Ishikawa (cell line): ENCODE measurements at regions not wholly inside any gene's neighbourhood (a gene's known extent, or its start where the extent isn't known, plus 50 kb on each side); places are given as distances from the start of the nearest gene placed in this dataset.
"Not testable (repeated sequence)": the region's sequence is repeated elsewhere in the genome, so short reads cannot be mapped to it uniquely, and the experiment has no call there.

ENCODE experiments used
- CREB1 ChIP-seq: IDR thresholded peaks from 2 replicates; pipeline ENCODE4 v1.6.1; 2012; ENCODE audit warnings: low read depth
- EP300 ChIP-seq: IDR thresholded peaks from 2 replicates; pipeline ENCODE4 v1.6.1; 2012; ENCODE audit warnings: borderline replicate concordance
- RAD21 ChIP-seq: IDR thresholded peaks from 2 replicates; pipeline ENCODE4 v1.6.1; 2012; ENCODE audit warnings: low read depth
- USF1 ChIP-seq: IDR thresholded peaks from 2 replicates; pipeline ENCODE4 v1.6.1; 2012
- YY1 ChIP-seq: IDR thresholded peaks from 2 replicates; pipeline ENCODE4 v1.6.1; 2012; ENCODE audit warnings: low read depth

- not testable (repeated sequence) for TF ChIP-seq RAD21, CREB1, EP300, YY1
- TF ChIP-seq USF1 = peak; percentile 62
Measured at GRCh38 chr3:75496600-75496999, 167.5 kb upstream of the FRG2C start.
